Activated T-helper 2 cell treated with anti-CD3 and anti-CD28 coated beads, Interferon-gamma antibody, Interleukin-2, Interleukin-4, amounts not matched to agents 10 μg/mL and 5 μg/mL and 100 μg/mL, durations not matched to agents 14 hours and 24 hours and 36 hours (primary cell): ENCODE measurements at regions not wholly inside any gene's neighbourhood (a gene's known extent, or its start where the extent isn't known, plus 50 kb on each side); places are given as distances from the start of the nearest gene placed in this dataset.
"Not testable (repeated sequence)": the region's sequence is repeated elsewhere in the genome, so short reads cannot be mapped to it uniquely, and the experiment has no call there.

ENCODE experiments used
- DNase-seq: peaks from one replicate; pipeline ENCODE4 v3.0.0; 2021; ENCODE audit warnings: low spot score
- H3K27ac Mint-ChIP-seq: one replicate; pipeline ENCODE4 v1.8.0; 2021; ENCODE audit warnings: mixed read lengths
- H3K27me3 Mint-ChIP-seq: one replicate; pipeline ENCODE4 v1.8.0; 2021; ENCODE audit warnings: low read depth, mixed read lengths
- H3K36me3 Mint-ChIP-seq: one replicate; pipeline ENCODE4 v1.8.0; 2021; ENCODE audit warnings: low read depth, mixed read lengths
- H3K4me1 Mint-ChIP-seq: one replicate; pipeline ENCODE4 v1.8.0; 2021; ENCODE audit warnings: low read depth, mixed read lengths
- H3K4me3 Mint-ChIP-seq: one replicate; pipeline ENCODE4 v1.8.0; 2021; ENCODE audit warnings: low read depth, mild to moderate bottlenecking, moderate library complexity, mixed read lengths
- H3K9me3 Mint-ChIP-seq: one replicate; pipeline ENCODE4 v1.8.0; 2021; ENCODE audit warnings: mixed read lengths
- intact Hi-C: fragments of 100-400 bp; cut with micrococcal nuclease; formaldehyde crosslinking; loops from one replicate; pipeline ENCODE4 v1.15.1; 2023

- not testable (repeated sequence) for H3K27ac Mint-ChIP-seq, H3K4me3 Mint-ChIP-seq, H3K9me3 Mint-ChIP-seq, DNase-seq, H3K36me3 Mint-ChIP-seq
- H3K27me3 Mint-ChIP-seq = peaks cover 17% of the 10 kb centered on the region
- peaks cover 21% of the 10 kb centered on the region for H3K4me1 Mint-ChIP-seq
- intact Hi-C loops = loop anchor here (5.0 kb wide), 1 partner anchor 162 kb away; the partner anchor contains the start of gene DLG1
Measured at GRCh38 chr3:197459571-197459970, 96.2 kb downstream of the BDH1 start.

- Mint-ChIP-seq H3K9me3 (no peaks in the 10 kb centered on the region), H3K4me3 (no peak overlapping the region)
Measured at GRCh38 chr3:197458906-197459470, 96.8 kb downstream of the BDH1 start.

DNA sequence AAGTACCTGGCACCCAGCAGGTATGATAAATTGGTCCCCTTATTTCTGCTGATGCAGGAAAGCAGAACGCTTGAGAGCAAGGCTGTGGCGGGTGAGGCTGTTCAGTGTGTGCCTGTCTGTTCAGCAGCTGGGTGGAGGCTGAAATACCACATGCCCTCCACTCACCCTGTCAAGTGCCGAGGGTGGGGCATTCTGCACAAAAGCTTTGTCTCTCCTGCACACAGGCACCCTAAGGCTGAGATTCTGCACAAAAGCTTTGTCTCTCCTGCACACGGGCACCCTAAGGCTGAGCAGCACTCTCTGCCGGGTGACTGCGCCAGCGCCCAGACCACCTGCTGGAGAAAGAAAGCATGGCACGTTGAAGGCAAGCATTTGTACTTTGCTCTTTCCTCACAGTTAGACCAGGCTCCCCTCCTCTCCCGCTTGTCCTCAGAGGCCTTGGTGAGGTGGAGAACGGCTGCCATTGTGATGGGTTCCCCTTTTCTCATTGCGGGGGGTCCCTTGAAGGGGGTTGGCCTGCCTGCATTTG, 97.5 kb downstream of the BDH1 start:
- Mint-ChIP-seq H3K4me1 (peaks cover 15% of the 10 kb centered on the region), H3K9me3 (no peaks in the 10 kb centered on the region), H3K27me3 (peaks cover 18% of the 10 kb centered on the region), H3K4me3 (no peak overlapping the region), H3K27ac (no peak overlapping the region), H3K36me3 (no peaks in the 10 kb centered on the region)
- intact Hi-C loops = loop anchor here (5.0 kb wide), 1 partner anchor 161 kb away; the partner anchor contains the start of gene DLG1
- DNase-seq = no peak

More at GRCh38 chr3:197458906-197459470, 96.8 kb downstream of the BDH1 start:
- Mint-ChIP-seq H3K36me3 (no peaks in the 10 kb centered on the region), H3K4me1 (peaks cover 21% of the 10 kb centered on the region), H3K27ac (no peak overlapping the region), H3K27me3 (peaks cover 21% of the 10 kb centered on the region)
- DNase-seq = no peak
- intact Hi-C loops = loop anchor here (5.0 kb wide), 1 partner anchor 162 kb away; the partner anchor contains the start of gene DLG1

DNA sequence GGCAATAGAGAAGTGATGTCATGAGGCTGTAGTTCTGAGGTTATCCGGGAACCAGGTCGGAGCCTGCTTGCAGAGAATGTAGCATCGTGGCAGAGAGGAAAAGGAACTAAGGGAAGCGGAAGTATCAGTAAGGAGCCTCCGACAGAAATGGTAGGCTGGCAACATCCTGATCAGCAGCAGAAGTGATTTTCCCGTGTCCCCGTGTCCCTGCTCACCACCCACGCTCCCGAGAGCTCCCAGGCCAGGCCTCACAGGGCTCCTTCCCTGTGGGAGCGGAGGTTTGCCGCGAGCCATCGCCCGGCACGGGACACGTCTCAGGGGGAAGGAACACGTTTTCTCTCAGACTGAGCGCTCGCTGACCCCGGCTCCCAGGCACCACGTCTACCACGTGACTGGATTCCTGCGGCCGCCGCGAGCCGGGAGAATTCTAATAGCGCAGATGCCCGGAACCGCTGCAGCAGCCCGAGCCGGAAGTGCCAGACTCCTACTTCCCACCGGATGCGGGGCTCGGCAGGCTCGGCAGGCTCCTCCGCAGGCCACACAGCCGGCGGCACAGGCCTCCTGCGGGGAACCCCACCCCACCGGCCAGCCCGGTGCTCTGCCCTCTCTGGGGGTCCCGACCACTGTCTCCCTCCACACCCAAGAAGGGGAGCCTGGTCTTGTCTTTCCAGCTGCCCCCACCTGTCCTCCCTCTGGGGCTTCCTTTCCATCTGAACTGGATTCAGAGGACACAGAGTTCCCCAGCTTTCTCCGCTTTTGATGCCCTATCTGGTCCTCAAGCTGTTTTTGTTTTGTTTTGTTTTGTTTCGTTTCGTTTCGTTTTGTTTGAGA, 99.3 kb downstream of the BDH1 start:
- Mint-ChIP-seq H3K36me3 (no peaks in the 10 kb centered on the region), H3K27me3 (peaks cover 20% of the 10 kb centered on the region), H3K4me3 (peak overlapping the region; percentile 86), H3K27ac (peak overlapping the region; percentile 79), H3K9me3 (no peaks in the 10 kb centered on the region), H3K4me1 (peaks cover 12% of the 10 kb centered on the region)
- DNase-seq = peak; percentile 26
- intact Hi-C loops = loop anchor here (5.0 kb wide), 1 partner anchor 159 kb away; the partner anchor contains the start of gene DLG1

- H3K9me3 Mint-ChIP-seq, H3K36me3 Mint-ChIP-seq, DNase-seq, H3K27ac Mint-ChIP-seq: not testable (repeated sequence)
- Mint-ChIP-seq H3K4me3 (peak overlapping the region; percentile 86), H3K4me1 (peaks cover 12% of the 10 kb centered on the region), H3K27me3 (peaks cover 20% of the 10 kb centered on the region)
- intact Hi-C loops = loop anchor here (5.0 kb wide), 2 partner anchors 158 to 198 kb away; partner anchors contain the start of gene DLG1
Measured at GRCh38 chr3:197454841-197455240, 100.9 kb downstream of the BDH1 start.

GRCh38 chr3:197454014-197454413, 101.8 kb downstream of the BDH1 start:
- no peaks in the 10 kb centered on the region for H3K36me3 Mint-ChIP-seq
- peaks cover 12% of the 10 kb centered on the region for H3K4me1 Mint-ChIP-seq
- no peak overlapping the region for H3K27ac Mint-ChIP-seq
- no peak for DNase-seq
- intact Hi-C loops = loop anchor here (5.0 kb wide), 1 partner anchor 197 kb away; no protein-coding TSS in a partner anchor
- H3K27me3 Mint-ChIP-seq = peaks cover 24% of the 10 kb centered on the region
- H3K4me3 Mint-ChIP-seq = peak overlapping the region; percentile 17
- H3K9me3 Mint-ChIP-seq = no peaks in the 10 kb centered on the region

GRCh38 chr3:197450810-197451209, 105.0 kb downstream of the BDH1 start:
- intact Hi-C loops = loop anchor here (5.0 kb wide), 1 partner anchor 194 kb away; no protein-coding TSS in a partner anchor
- Mint-ChIP-seq H3K36me3 (no peaks in the 10 kb centered on the region), H3K9me3 (no peaks in the 10 kb centered on the region), H3K27me3 (peaks cover 28% of the 10 kb centered on the region), H3K4me3 (no peak overlapping the region), H3K27ac (no peak overlapping the region), H3K4me1 (peaks cover 5% of the 10 kb centered on the region)
- DNase-seq = no peak

DNA sequence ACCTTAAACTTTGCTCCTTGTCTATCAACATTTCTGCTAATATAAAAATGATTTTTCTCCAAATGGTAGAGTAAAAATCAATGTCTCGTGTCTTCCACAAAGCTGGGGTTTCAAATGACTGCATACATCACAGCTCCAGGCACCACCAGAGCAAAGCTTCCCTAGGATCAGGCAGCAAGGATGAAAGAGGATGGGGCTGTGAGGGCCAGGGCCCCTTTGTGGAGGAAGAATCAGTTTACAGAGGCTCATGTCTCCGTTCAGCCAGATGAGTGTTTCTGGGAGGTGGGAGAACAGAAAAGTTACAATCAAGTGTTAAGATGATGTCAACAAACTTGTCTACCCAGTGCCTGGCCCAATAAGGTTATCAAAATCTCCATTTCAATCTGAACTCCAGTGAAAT, 105.5 kb downstream of the BDH1 start:
- H3K9me3 Mint-ChIP-seq = no peaks in the 10 kb centered on the region
- intact Hi-C loops = loop anchor here (5.0 kb wide), 1 partner anchor 193 kb away; no protein-coding TSS in a partner anchor
- DNase-seq = no peak
- H3K36me3 Mint-ChIP-seq = no peaks in the 10 kb centered on the region
- H3K4me1 Mint-ChIP-seq = no peaks in the 10 kb centered on the region
- peaks cover 23% of the 10 kb centered on the region for H3K27me3 Mint-ChIP-seq
- H3K27ac Mint-ChIP-seq = no peak overlapping the region
- no peak overlapping the region for H3K4me3 Mint-ChIP-seq

- H3K4me1 Mint-ChIP-seq, H3K9me3 Mint-ChIP-seq, DNase-seq, H3K36me3 Mint-ChIP-seq, H3K4me3 Mint-ChIP-seq, H3K27ac Mint-ChIP-seq, intact Hi-C loops: not testable (repeated sequence)
- H3K27me3 Mint-ChIP-seq = peaks cover 19% of the 10 kb centered on the region
Measured at GRCh38 chr3:197449181-197449580, 106.6 kb downstream of the BDH1 start.

DNA sequence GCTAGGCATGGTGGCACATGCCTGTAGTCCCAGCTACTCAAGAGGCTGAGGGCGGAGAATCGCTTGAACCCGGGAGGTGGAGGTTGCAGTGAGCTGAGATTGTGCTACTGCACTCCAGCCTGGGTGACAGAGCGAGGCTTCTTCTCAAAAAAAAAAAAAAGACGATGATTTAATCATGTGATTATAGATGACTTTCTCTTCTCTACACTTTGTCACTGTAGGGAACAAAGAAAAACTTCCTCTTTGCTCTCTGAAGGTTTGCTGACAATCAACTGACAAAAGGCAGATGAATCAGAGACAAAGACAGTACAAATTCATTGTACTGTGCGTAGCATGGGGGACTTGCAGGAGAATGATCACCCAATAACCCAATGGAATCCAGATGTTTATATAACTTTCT, 108.0 kb downstream of the BDH1 start:
- DNase-seq, H3K36me3 Mint-ChIP-seq, H3K9me3 Mint-ChIP-seq, H3K4me1 Mint-ChIP-seq, intact Hi-C loops, H3K4me3 Mint-ChIP-seq, H3K27ac Mint-ChIP-seq: not testable (repeated sequence)
- H3K27me3 Mint-ChIP-seq = peaks cover 15% of the 10 kb centered on the region

DNA sequence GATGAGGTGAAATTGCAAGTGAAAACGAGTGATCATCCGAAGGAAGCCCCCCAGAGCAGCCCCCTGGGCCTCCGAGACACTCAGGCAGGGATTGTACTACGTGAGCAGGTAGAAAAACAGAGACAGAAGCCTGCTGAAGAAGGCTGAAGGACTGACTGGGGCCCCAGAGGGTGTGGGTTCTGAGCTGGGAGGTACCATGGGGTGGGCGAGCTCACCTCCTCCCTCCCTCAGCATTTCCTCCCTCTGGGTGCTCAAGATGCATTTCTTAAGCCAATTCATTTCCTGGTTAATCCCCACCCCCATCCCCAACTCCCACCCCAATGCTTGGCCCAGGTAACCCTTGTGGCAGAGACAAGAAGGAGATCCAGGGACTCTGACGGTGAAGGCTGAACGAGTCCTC, 108.7 kb downstream of the BDH1 start:
- Mint-ChIP-seq H3K4me3 (no peak overlapping the region), H3K27me3 (peaks cover 15% of the 10 kb centered on the region), H3K4me1 (peaks cover 6% of the 10 kb centered on the region), H3K27ac (no peak overlapping the region), H3K9me3 (no peaks in the 10 kb centered on the region), H3K36me3 (no peaks in the 10 kb centered on the region)
- intact Hi-C loops = no loop called here
- DNase-seq = no peak

- Mint-ChIP-seq H3K27me3 (peaks cover 19% of the 10 kb centered on the region), H3K4me3 (no peak overlapping the region), H3K9me3 (no peaks in the 10 kb centered on the region), H3K36me3 (no peaks in the 10 kb centered on the region), H3K27ac (no peak overlapping the region), H3K4me1 (peaks cover 6% of the 10 kb centered on the region)
- intact Hi-C loops = no loop called here
- no peak for DNase-seq
Measured at GRCh38 chr3:197446700-197447056, 109.1 kb downstream of the BDH1 start.
